GM12878 (cell line): ENCODE measurements at regions not wholly inside any gene's neighbourhood (a gene's known extent, or its start where the extent isn't known, plus 50 kb on each side); places are given as distances from the start of the nearest gene placed in this dataset.

ENCODE experiments used
- ATAC-seq: fragments of 200-7000 bp; cut with Tn5 transposase; 3 replicates; pipeline ENCODE4 v1.9.1; 2020; ENCODE audit warnings: mild to moderate bottlenecking, moderate library complexity
- BruUV-seq: library from RNA; stranded (reverse); fragments of 400-500 nt; replicated peaks from 2 replicates; lab custom pipeline; 2021; lab: Mats Ljungman, UMichigan
- CTCF ChIA-PET: fragments of 300-600 bp; sonication (Branson Sonifier 250); formaldehyde crosslinking; extraction: SDS; loops from one replicate; lab custom pipeline; 2021; ENCODE audit warnings: inconsistent platforms; lab: Yijun Ruan, JAX
- POLR2A ChIA-PET: fragments of 350-600 bp; formaldehyde crosslinking; extraction: SDS; loops from one replicate; lab custom pipeline; 2021; ENCODE audit warnings: inconsistent platforms; lab: Charles Lee
- RAD21 ChIA-PET: fragments of 300-600 bp; sonication (Branson Sonifier 250); formaldehyde crosslinking; loops from one replicate; lab custom pipeline; 2023; ENCODE audit warnings: antibody characterized with exemption; ENCODE audit not compliant: unreplicated experiment; lab: Charles Lee
- SMC1A ChIA-PET: fragments of 300-600 bp; sonication (Branson Sonifier 250); formaldehyde crosslinking; loops from one replicate; lab custom pipeline; 2023; ENCODE audit not compliant: unreplicated experiment, uncharacterized antibody; lab: Charles Lee
- DNase-seq: peaks from one replicate; pipeline ENCODE4 v3.0.0-alpha.2; 2011; ENCODE audit warnings: low read depth, low spot score
- FAIRE-seq: peaks from 3 replicates; lab custom pipeline; 2011; peaks lifted over from hg19 to GRCh38; lab: Jason Lieb, UNC
- H2AFZ ChIP-seq: 2 replicates; pipeline ENCODE4 v1.6.0; 2011; ENCODE audit warnings: low read depth, low read length, control low read depth; ENCODE audit not compliant: control insufficient read depth
- H3K27ac ChIP-seq: 2 replicates; pipeline ENCODE4 v1.5.1; 2011; ENCODE audit warnings: control low read depth; ENCODE audit not compliant: control insufficient read depth, insufficient read depth
- H3K27me3 ChIP-seq, 2 experiments: replicated peaks in 1 of 2; 2 replicates each; pipeline versions ENCODE4 v1.6.0 to v1.6.1; 2011; ENCODE audit warnings: low read length in 1 of 2; ENCODE audit not compliant: control insufficient read depth in 2 of 2, insufficient read depth in 2 of 2
- H3K36me3 ChIP-seq, 2 experiments: 2 replicates each; pipeline ENCODE4 v1.5.1; 2011; ENCODE audit warnings: low read length in 1 of 2; ENCODE audit not compliant: control insufficient read depth in 2 of 2, insufficient read depth in 2 of 2
- H3K4me1 ChIP-seq: 2 replicates; pipeline ENCODE4 v1.6.1; 2011; ENCODE audit warnings: mild to moderate bottlenecking, low read length, moderate library complexity, mixed read lengths; ENCODE audit not compliant: control insufficient read depth, insufficient read depth
- H3K4me2 ChIP-seq: 2 replicates; pipeline ENCODE4 v1.6.0; 2011; ENCODE audit warnings: control low read depth; ENCODE audit not compliant: control insufficient read depth, insufficient read depth
- H3K4me3 ChIP-seq: fragments of 200-600 bp; sonication (generic); 2 replicates; pipeline ENCODE4 v1.5.1; 2016
- H3K79me2 ChIP-seq: 2 replicates; pipeline ENCODE4 v1.6.0; 2011; ENCODE audit warnings: low read length; ENCODE audit not compliant: control insufficient read depth, insufficient read depth
- H3K9ac ChIP-seq: 2 replicates; pipeline ENCODE4 v1.8.0; 2011; ENCODE audit warnings: low read length, control low read depth, mixed read lengths; ENCODE audit not compliant: control insufficient read depth, insufficient read depth
- H3K9me3 ChIP-seq: replicated peaks from 3 replicates; pipeline ENCODE4 v1.5.1; 2011; ENCODE audit warnings: mild to moderate bottlenecking, low read length; ENCODE audit not compliant: control insufficient read depth, insufficient read depth
- H4K20me1 ChIP-seq: 2 replicates; pipeline ENCODE4 v1.6.0; 2011; ENCODE audit not compliant: control insufficient read depth, insufficient read depth
- ATF3 ChIP-seq: IDR thresholded peaks from 2 replicates; pipeline ENCODE4 v1.6.1; 2011; ENCODE audit warnings: low read depth, mild to moderate bottlenecking, low read length, moderate library complexity, borderline replicate concordance; ENCODE audit errors: extremely low read depth
- ATF7 ChIP-seq: fragments of 450-650 bp; IDR thresholded peaks from 2 replicates; pipeline ENCODE4 v1.6.1; 2016; ENCODE audit warnings: low read depth, mild to moderate bottlenecking
- CHD2 ChIP-seq: IDR thresholded peaks from 2 replicates; pipeline ENCODE4 v1.6.1; 2011; ENCODE audit warnings: low read depth, low read length, improper control_type of control experiment, borderline replicate concordance
- IRF3 ChIP-seq: fragments of 450-650 bp; IDR thresholded peaks from 2 replicates; pipeline ENCODE4 v1.6.1; 2014; ENCODE audit warnings: mild to moderate bottlenecking
- KDM1A ChIP-seq: fragments of 200-600 bp; sonication (generic); IDR thresholded peaks from 2 replicates; pipeline ENCODE4 v1.6.1; 2016; ENCODE audit warnings: borderline replicate concordance
- MYB ChIP-seq: fragments of 150-350 bp; IDR thresholded peaks from 2 replicates; pipeline ENCODE4 v1.6.1; 2014; ENCODE audit warnings: mild to moderate bottlenecking, low read depth, low read length, borderline replicate concordance
- NBN ChIP-seq: fragments of 450-650 bp; IDR thresholded peaks from 2 replicates; pipeline ENCODE4 v1.6.1; 2016
- NR2F1 ChIP-seq: fragments of 450-650 bp; conservative IDR thresholded peaks from 2 replicates; pipeline ENCODE4 v1.6.1; 2017; ENCODE audit warnings: mild to moderate bottlenecking
- RAD21 ChIP-seq: IDR thresholded peaks from 2 replicates; pipeline ENCODE4 v1.6.1; 2011; ENCODE audit warnings: mild to moderate bottlenecking, low read depth, low read length, moderate library complexity; ENCODE audit not compliant: insufficient read depth
- RBBP5 ChIP-seq: fragments of 200-600 bp; sonication (generic); conservative IDR thresholded peaks from 2 replicates; pipeline ENCODE4 v1.6.1; 2016
- REST ChIP-seq: IDR thresholded peaks from 2 replicates; pipeline ENCODE4 v1.6.1; 2012; ENCODE audit warnings: mild to moderate bottlenecking, low read depth, low read length
- SUZ12 ChIP-seq: fragments of 200-600 bp; sonication (generic); IDR thresholded peaks from one replicate; pipeline ENCODE4 v1.6.1; 2018; ENCODE audit warnings: antibody characterized with exemption, mild to moderate bottlenecking; ENCODE audit not compliant: unreplicated experiment
- USF1 ChIP-seq: IDR thresholded peaks from 2 replicates; pipeline ENCODE4 v1.6.1; 2011; ENCODE audit warnings: borderline replicate concordance, low read depth, mild to moderate bottlenecking, moderate library complexity, mixed read lengths, low read length; ENCODE audit not compliant: insufficient read depth; ENCODE audit errors: extremely low read length
- ZZZ3 ChIP-seq: IDR thresholded peaks from 2 replicates; pipeline ENCODE4 v1.6.1; 2011; ENCODE audit warnings: low read depth; ENCODE audit not compliant: control insufficient read depth, insufficient read length
- WGBS: methylation state at CpG from one replicate; pipeline ENCODE4 v1.1.6; 2016; ENCODE audit warnings: low lambda C conversion rate; ENCODE audit not compliant: insufficient replicate concordance, insufficient coverage; ENCODE audit errors: missing lambda C conversion rate; 5-methylcytosine and 5-hydroxymethylcytosine counted together
- in situ Hi-C: fragments of 300-500 bp; cut with MboI; formaldehyde crosslinking; loops from 9 replicates; pipeline ENCODE4 v1.14.3; 2018; ENCODE audit warnings: mixed read lengths
- intact Hi-C: fragments of 100-400 bp; cut with micrococcal nuclease; formaldehyde crosslinking; loops from one replicate; pipeline ENCODE4 v1.14.2; 2022; ENCODE audit not compliant: unreplicated experiment

- ChIA-PET POLR2A (interaction anchor here (0.6 kb wide), 1 partner anchor 141 kb away, joined by 4 read pairs; no protein-coding TSS in a partner anchor), SMC1A (no interaction called here), CTCF (interaction anchor here (0.9 to 1.2 kb wide), 2 partner anchors 555 to 570 kb away, joined by 3 read pairs; no protein-coding TSS in a partner anchor), RAD21 (no interaction called here)
- no peaks in the 10 kb centered on the region for H3K9me3 ChIP-seq
- no peaks in the 10 kb centered on the region for H3K79me2 ChIP-seq
- in situ Hi-C loops, result no loop called here
- H4K20me1 ChIP-seq, result no peaks in the 10 kb centered on the region
- intact Hi-C loops, result no loop called here
- ATAC-seq (no peak), FAIRE-seq (no peak), DNase-seq (no peak)
- no peak overlapping the region for H3K4me2 ChIP-seq
- H3K4me1 ChIP-seq, result no peaks in the 10 kb centered on the region
- no TSS peak for BruUV-seq
- TF ChIP-seq ATF7 (no peak), RBBP5 (no peak), REST (no peak), ATF3 (no peak), KDM1A (no peak), NBN (no peak), CHD2 (no peak), ZZZ3 (no peak), USF1 (no peak), IRF3 (no peak), RAD21 (no peak), SUZ12 (no peak), MYB (no peak), NR2F1 (no peak)
- H3K9ac ChIP-seq, result no peak overlapping the region
- no peak overlapping the region for H2AFZ ChIP-seq
- WGBS, result 64% methylated on average over 3 of the region's 3 CpGs
- H3K27ac ChIP-seq, result no peak overlapping the region
- H3K36me3 ChIP-seq, result no peaks in the 10 kb centered on the region; a peak in 1 of 4 replicates
- no peak overlapping the region for H3K4me3 ChIP-seq
- H3K27me3 ChIP-seq, result no peaks in the 10 kb centered on the region
Measured at GRCh38 chr18:23369266-23369665, 83.8 kb upstream of the RIOK3 start.
